Fibroblast of the aortic adventitia (primary cell): ENCODE measurements at regions not wholly inside any gene's neighbourhood (a gene's known extent, or its start where the extent isn't known, plus 50 kb on each side); places are given as distances from the start of the nearest gene placed in this dataset.
A peak's percentile ranks its signal among the peaks of the same experiment; 100 is the strongest.

Source experiments
- DNase-seq: peaks from one replicate; pipeline ENCODE4 v3.0.0-alpha.2; 2010; ENCODE audit warnings: low read depth
- H3K4me3 ChIP-seq: 2 replicates; pipeline ENCODE4 v1.5.1; 2011; ENCODE audit warnings: low read depth, mild to moderate bottlenecking, control low read depth, low read length, moderate library complexity
- CTCF ChIP-seq: IDR thresholded peaks from 2 replicates; pipeline ENCODE4 v1.5.1; 2011; ENCODE audit warnings: mild to moderate bottlenecking, low read length, control low read depth, inconsistent platforms; ENCODE audit not compliant: insufficient read depth

GRCh38 chr11:45385423-45385822 lies 99.3 kb upstream of the SYT13 start:
- TF ChIP-seq CTCF: no peak
- H3K4me3 ChIP-seq: no peak overlapping the region
- DNase-seq: no peak

- no peak overlapping the region for H3K4me3 ChIP-seq
- no peak for DNase-seq
Measured at GRCh38 chr11:45384711-45385241, 98.6 kb upstream of the SYT13 start.

GRCh38 chr11:45384016-45384415 lies 97.9 kb upstream of the SYT13 start:
- no peak overlapping the region for H3K4me3 ChIP-seq
- DNase-seq: no peak
- no peak for TF ChIP-seq CTCF

More at GRCh38 chr11:45384711-45385241, 98.6 kb upstream of the SYT13 start:
- no peak for TF ChIP-seq CTCF

GRCh38 chr11:45383224-45383623 lies 97.1 kb upstream of the SYT13 start:
- peak; percentile 16 for DNase-seq
- no peak for TF ChIP-seq CTCF
- H3K4me3 ChIP-seq: no peak overlapping the region

- DNase-seq: no peak
- TF ChIP-seq CTCF: no peak
- no peak overlapping the region for H3K4me3 ChIP-seq
Measured at GRCh38 chr11:45382133-45382878, 96.2 kb upstream of the SYT13 start.

GRCh38 chr11:45379162-45379863 lies 93.2 kb upstream of the SYT13 start:
- no peak for TF ChIP-seq CTCF
- no peak overlapping the region for H3K4me3 ChIP-seq
- no peak for DNase-seq
